HCT116 (cell line): ENCODE measurements at regions not wholly inside any gene's neighbourhood (a gene's known extent, or its start where the extent isn't known, plus 50 kb on each side); places are given as distances from the start of the nearest gene placed in this dataset.

Experiments
- ATAC-seq: fragments of 200-7000 bp; cut with Tn5 transposase; 2 replicates; pipeline ENCODE4 v1.9.1; 2020; ENCODE audit warnings: mild to moderate bottlenecking, moderate library complexity
- BruUV-seq: library from RNA; stranded (reverse); fragments of 400-500 nt; replicated peaks from 2 replicates; lab custom pipeline; 2021; lab: Mats Ljungman, UMichigan
- CTCF ChIA-PET: fragments of 300-600 bp; sonication (Branson Sonifier 250); formaldehyde crosslinking; loops from one replicate; lab custom pipeline; 2021; ENCODE audit warnings: antibody characterized with exemption; lab: Charles Lee
- POLR2A ChIA-PET: fragments of 300-600, 350-600 bp; sonication (Branson Sonifier 250); formaldehyde crosslinking; loops from one replicate; lab custom pipeline; 2021; ENCODE audit warnings: antibody characterized with exemption; lab: Charles Lee
- RAD21 ChIA-PET, 2 experiments: fragments of 300-600 bp; sonication (Branson Sonifier 250); formaldehyde crosslinking; loops; one replicate each; lab custom pipeline; 2023; ENCODE audit warnings: low total read pairs in 2 of 2; ENCODE audit not compliant: uncharacterized antibody in 2 of 2, unreplicated experiment in 2 of 2, low non-redundant PET in 1 of 2; lab: Charles Lee
- DNase-seq: peaks from one replicate; pipeline ENCODE4 v3.0.0-alpha.2; 2010; ENCODE audit warnings: low read depth, low spot score
- H2AFZ ChIP-seq: fragments of 200-600 bp; shearing (Covaris generic), sonication (generic); 2 replicates; pipeline ENCODE4 v1.6.1; 2017; ENCODE audit warnings: low read depth, mixed run types, mixed read lengths, antibody characterized with exemption, low read length; ENCODE audit not compliant: poor library complexity, severe bottlenecking
- H3K27ac ChIP-seq: 2 replicates; pipeline ENCODE4 v1.5.1; 2012; ENCODE audit warnings: low read depth, low read length
- H3K27me3 ChIP-seq: fragments of 200-600 bp; sonication (generic); 2 replicates; pipeline ENCODE4 v1.6.1; 2016; ENCODE audit warnings: mixed run types, low read length, mixed read lengths; ENCODE audit not compliant: insufficient read depth
- H3K36me3 ChIP-seq, 2 experiments: fragments of 200-500 bp in 1 of 2; fragments of 200-600 bp in 1 of 2; sonication (Bioruptor generic) in 1 of 2; sonication (generic) in 1 of 2; 2 replicates each; pipeline versions ENCODE4 v1.5.1 to v1.6.1; 2014 to 2016; ENCODE audit warnings: low read length in 2 of 2, inconsistent platforms in 1 of 2, mixed read lengths in 1 of 2, mixed run types in 1 of 2; ENCODE audit not compliant: insufficient read depth in 2 of 2, control insufficient read depth in 1 of 2
- H3K4me1 ChIP-seq, 2 experiments: fragments of 200-600 bp in 1 of 2; sonication (generic) in 1 of 2; 2 replicates each; pipeline versions ENCODE4 v1.5.1 to v1.6.1; 2012 to 2017; ENCODE audit warnings: low read length in 2 of 2, inconsistent platforms in 1 of 2, mild to moderate bottlenecking in 1 of 2, mixed read lengths in 1 of 2, mixed run types in 1 of 2, moderate library complexity in 1 of 2; ENCODE audit not compliant: insufficient read depth in 2 of 2, control insufficient read depth in 1 of 2
- H3K4me2 ChIP-seq: fragments of 200-600 bp; sonication (generic); 2 replicates; pipeline ENCODE4 v1.6.1; 2017; ENCODE audit warnings: mixed run types, low read length, mixed read lengths
- H3K4me3 ChIP-seq, 2 experiments: fragments of 200-600 bp in 1 of 2; sonication (generic) in 1 of 2; replicated peaks in 1 of 2; 2 replicates each; pipeline ENCODE4 v1.5.1; 2011 to 2016; ENCODE audit warnings: low read length in 2 of 2, control low read depth in 1 of 2, low read depth in 1 of 2, mild to moderate bottlenecking in 1 of 2, mixed read lengths in 1 of 2, mixed run types in 1 of 2
- H3K79me2 ChIP-seq: fragments of 200-600 bp; sonication (generic); 2 replicates; pipeline ENCODE4 v1.6.1; 2017; ENCODE audit warnings: mild to moderate bottlenecking, mixed run types, low read length, moderate library complexity, mixed read lengths; ENCODE audit not compliant: insufficient read depth
- H3K9ac ChIP-seq: fragments of 200-600 bp; sonication (generic); 2 replicates; pipeline ENCODE4 v1.6.1; 2016; ENCODE audit warnings: low read length, mixed read lengths
- H3K9me2 ChIP-seq: fragments of 200-600 bp; sonication (generic), shearing (Covaris generic); 2 replicates; pipeline ENCODE4 v1.6.1; 2017; ENCODE audit warnings: mixed run types, mild to moderate bottlenecking, moderate library complexity; ENCODE audit not compliant: insufficient read depth
- H3K9me3 ChIP-seq, 2 experiments: fragments of 200-500 bp in 1 of 2; fragments of 200-600 bp in 1 of 2; sonication (Bioruptor generic) in 1 of 2; sonication (generic) in 1 of 2; 2 replicates each; pipeline ENCODE4 v1.6.1; 2014 to 2017; ENCODE audit warnings: low read length in 2 of 2, mixed read lengths in 2 of 2, inconsistent platforms in 1 of 2, low read depth in 1 of 2, mild to moderate bottlenecking in 1 of 2, mixed run types in 1 of 2, moderate library complexity in 1 of 2; ENCODE audit not compliant: control insufficient read depth in 1 of 2, insufficient read depth in 1 of 2
- H4K20me1 ChIP-seq: fragments of 200-600 bp; sonication (generic), shearing (Covaris generic); 2 replicates; pipeline ENCODE4 v1.6.1; 2017; ENCODE audit warnings: mixed run types, mild to moderate bottlenecking, moderate library complexity; ENCODE audit not compliant: insufficient read depth
- CBX3 ChIP-seq: IDR thresholded peaks from 2 replicates; pipeline ENCODE4 v1.6.1; 2012; ENCODE audit warnings: low read depth
- ELF1 ChIP-seq: IDR thresholded peaks from 2 replicates; pipeline ENCODE4 v1.6.1; 2012; ENCODE audit warnings: low read depth, borderline replicate concordance
- EZH2phosphoT487 ChIP-seq: fragments of 200-600 bp; IDR thresholded peaks from 2 replicates; pipeline ENCODE4 v1.6.1; 2018; ENCODE audit warnings: antibody characterized with exemption, borderline replicate concordance
- FOSL1 ChIP-seq: IDR thresholded peaks from 2 replicates; pipeline ENCODE4 v1.6.1; 2012; ENCODE audit warnings: low read depth
- RAD21 ChIP-seq: IDR thresholded peaks from 2 replicates; pipeline ENCODE4 v1.6.1; 2012; ENCODE audit warnings: low read depth, mild to moderate bottlenecking
- ZNF274 ChIP-seq: fragments of 200-500 bp; sonication (Bioruptor generic); IDR thresholded peaks from 2 replicates; pipeline ENCODE4 v1.6.1; 2014; ENCODE audit warnings: mild to moderate bottlenecking, low read depth, low read length, inconsistent platforms
- intact Hi-C: fragments of 100-400 bp; cut with micrococcal nuclease; formaldehyde crosslinking; loops from 2 replicates; pipeline ENCODE4 v1.10.0; 2022
- TF ChIP-seq, protein P1 (sequence below), 3 experiments: fragments of 200-600 bp in 1 of 3; sonication (generic) in 1 of 3; IDR thresholded peaks in 2 of 3; conservative IDR thresholded peaks in 1 of 3; 2 replicates each; pipeline ENCODE4 v1.5.1; 2012 to 2017; ENCODE audit warnings: low read depth in 2 of 3, low read length in 2 of 3, antibody characterized with exemption in 1 of 3, borderline replicate concordance in 1 of 3, control low read depth in 1 of 3, mild to moderate bottlenecking in 1 of 3, mixed read lengths in 1 of 3, mixed run types in 1 of 3, moderate library complexity in 1 of 3; ENCODE audit not compliant: insufficient read depth in 1 of 3
- TF ChIP-seq, protein P2 (sequence below): IDR thresholded peaks from 2 replicates; pipeline ENCODE4 v1.6.1; 2012

DNA sequence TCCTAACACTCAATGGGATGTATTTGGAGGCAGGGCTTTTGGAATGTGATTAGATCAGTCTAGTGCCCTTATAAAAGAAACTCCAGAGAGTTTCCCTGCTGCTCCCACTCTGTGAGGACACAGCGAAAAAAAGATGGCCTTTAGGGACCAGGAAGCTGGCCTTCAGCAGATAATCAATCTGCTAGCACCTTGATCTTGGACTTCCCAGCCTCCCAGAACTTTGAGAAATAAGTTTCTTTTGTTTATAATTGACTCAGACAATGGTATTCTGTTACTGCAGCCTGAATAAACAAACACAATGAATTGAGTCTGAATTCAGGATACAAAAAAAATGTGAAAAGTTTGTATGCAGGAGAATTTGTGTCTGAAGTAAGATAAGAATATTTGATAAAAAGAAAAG, 842.1 kb downstream of the FSTL5 start (continued):
- TF ChIP-seq, protein P1, sequence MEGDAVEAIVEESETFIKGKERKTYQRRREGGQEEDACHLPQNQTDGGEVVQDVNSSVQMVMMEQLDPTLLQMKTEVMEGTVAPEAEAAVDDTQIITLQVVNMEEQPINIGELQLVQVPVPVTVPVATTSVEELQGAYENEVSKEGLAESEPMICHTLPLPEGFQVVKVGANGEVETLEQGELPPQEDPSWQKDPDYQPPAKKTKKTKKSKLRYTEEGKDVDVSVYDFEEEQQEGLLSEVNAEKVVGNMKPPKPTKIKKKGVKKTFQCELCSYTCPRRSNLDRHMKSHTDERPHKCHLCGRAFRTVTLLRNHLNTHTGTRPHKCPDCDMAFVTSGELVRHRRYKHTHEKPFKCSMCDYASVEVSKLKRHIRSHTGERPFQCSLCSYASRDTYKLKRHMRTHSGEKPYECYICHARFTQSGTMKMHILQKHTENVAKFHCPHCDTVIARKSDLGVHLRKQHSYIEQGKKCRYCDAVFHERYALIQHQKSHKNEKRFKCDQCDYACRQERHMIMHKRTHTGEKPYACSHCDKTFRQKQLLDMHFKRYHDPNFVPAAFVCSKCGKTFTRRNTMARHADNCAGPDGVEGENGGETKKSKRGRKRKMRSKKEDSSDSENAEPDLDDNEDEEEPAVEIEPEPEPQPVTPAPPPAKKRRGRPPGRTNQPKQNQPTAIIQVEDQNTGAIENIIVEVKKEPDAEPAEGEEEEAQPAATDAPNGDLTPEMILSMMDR (IDR thresholded peaks at IDR 0.05 in 2 of 3, conservative IDR thresholded peaks at IDR 0.05 in 1 of 3; ENCODE audit: borderline replicate concordance in 1 of 3, insufficient read depth in 1 of 3, low read depth in 2 of 3, low read length in 2 of 3) = no peak
- TF ChIP-seq EZH2phosphoT487 (no peak), RAD21 (no peak), ZNF274 (no peak), FOSL1 (no peak)
- TF ChIP-seq, protein P2, sequence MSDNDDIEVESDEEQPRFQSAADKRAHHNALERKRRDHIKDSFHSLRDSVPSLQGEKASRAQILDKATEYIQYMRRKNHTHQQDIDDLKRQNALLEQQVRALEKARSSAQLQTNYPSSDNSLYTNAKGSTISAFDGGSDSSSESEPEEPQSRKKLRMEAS = no peak

DNA sequence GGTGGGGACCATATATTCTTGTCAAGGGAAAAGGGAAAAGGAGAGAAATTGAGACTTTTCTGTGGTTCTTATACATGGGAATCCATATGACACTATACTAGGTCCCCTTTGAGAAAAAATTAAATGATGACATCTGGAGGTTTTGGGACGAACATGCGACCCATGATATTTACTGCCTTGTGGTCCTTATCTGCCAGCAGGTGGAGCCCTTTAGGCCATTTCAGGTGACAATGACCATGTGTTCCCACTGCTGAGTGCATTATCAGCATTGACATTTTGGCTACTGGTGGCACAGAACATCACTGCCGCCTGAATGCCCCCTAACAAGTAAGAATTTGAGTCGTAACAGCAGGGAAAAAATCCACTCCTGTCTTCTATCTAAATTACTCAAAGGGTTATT, 843.4 kb downstream of the FSTL5 start:
- ChIA-PET CTCF (no interaction called here), RAD21 (no interaction called here), POLR2A (no interaction called here)
- ATAC-seq (peak; percentile 91), DNase-seq (peak; percentile 56)
- intact Hi-C loops = loop anchor here (10.0 kb wide), 3 partner anchors 524 to 1714 kb away; no protein-coding TSS in a partner anchor
- no peaks in the 10 kb centered on the region for H3K36me3 ChIP-seq
- no peaks in the 10 kb centered on the region for H3K4me1 ChIP-seq
- H3K4me2 ChIP-seq = no peak overlapping the region
- no peaks in the 10 kb centered on the region for H3K27me3 ChIP-seq
- no peaks in the 10 kb centered on the region for H3K79me2 ChIP-seq
- H3K9ac ChIP-seq = no peak overlapping the region
- BruUV-seq = no TSS peak
- H3K27ac ChIP-seq = no peak overlapping the region
- H3K9me3 ChIP-seq = no peaks in the 10 kb centered on the region
- H3K9me2 ChIP-seq = no peaks in the 10 kb centered on the region
- H3K4me3 ChIP-seq = no peak overlapping the region
- TF ChIP-seq, protein P1 (IDR thresholded peaks at IDR 0.05 in 2 of 3, conservative IDR thresholded peaks at IDR 0.05 in 1 of 3; ENCODE audit: borderline replicate concordance in 1 of 3, insufficient read depth in 1 of 3, low read depth in 2 of 3, low read length in 2 of 3) = peak; percentile 63 to 89 (median 74)
- TF ChIP-seq CBX3 (peak; percentile 49; the same call in 1 of the 2 replicates), ELF1 (no peak), RAD21 (peak; percentile 63)
- TF ChIP-seq, protein P2 = peak; percentile 61
- H2AFZ ChIP-seq = peak overlapping the region; percentile 59
- no peaks in the 10 kb centered on the region; the same call in 1 of the 2 replicates for H4K20me1 ChIP-seq
